ENCODE measurements at regions not wholly inside any gene's neighbourhood (a gene's known extent, or its start where the extent isn't known, plus 50 kb on each side); places are given as distances from the start of the nearest gene placed in this dataset.

DNA sequence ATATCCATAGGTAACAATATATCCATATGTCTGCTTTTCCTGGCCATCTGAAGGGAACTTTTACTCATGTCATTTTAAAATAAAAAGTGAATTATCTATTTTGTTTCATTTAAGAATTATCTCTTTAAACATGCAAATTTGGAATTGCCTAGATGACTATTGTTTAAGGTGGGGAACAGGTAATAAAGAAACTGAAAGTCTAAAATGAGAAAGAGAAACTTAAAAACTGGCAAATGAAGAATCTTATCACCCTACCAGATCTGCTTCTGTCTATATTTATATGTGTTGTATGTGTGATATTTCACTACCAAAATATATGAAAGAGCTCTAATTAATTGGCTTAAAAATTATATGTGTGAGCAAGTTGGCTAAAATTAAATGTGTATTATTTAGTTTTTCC is 243.2 kb upstream of the KCNH7 start:
- TF ChIP-seq, protein P1, sequence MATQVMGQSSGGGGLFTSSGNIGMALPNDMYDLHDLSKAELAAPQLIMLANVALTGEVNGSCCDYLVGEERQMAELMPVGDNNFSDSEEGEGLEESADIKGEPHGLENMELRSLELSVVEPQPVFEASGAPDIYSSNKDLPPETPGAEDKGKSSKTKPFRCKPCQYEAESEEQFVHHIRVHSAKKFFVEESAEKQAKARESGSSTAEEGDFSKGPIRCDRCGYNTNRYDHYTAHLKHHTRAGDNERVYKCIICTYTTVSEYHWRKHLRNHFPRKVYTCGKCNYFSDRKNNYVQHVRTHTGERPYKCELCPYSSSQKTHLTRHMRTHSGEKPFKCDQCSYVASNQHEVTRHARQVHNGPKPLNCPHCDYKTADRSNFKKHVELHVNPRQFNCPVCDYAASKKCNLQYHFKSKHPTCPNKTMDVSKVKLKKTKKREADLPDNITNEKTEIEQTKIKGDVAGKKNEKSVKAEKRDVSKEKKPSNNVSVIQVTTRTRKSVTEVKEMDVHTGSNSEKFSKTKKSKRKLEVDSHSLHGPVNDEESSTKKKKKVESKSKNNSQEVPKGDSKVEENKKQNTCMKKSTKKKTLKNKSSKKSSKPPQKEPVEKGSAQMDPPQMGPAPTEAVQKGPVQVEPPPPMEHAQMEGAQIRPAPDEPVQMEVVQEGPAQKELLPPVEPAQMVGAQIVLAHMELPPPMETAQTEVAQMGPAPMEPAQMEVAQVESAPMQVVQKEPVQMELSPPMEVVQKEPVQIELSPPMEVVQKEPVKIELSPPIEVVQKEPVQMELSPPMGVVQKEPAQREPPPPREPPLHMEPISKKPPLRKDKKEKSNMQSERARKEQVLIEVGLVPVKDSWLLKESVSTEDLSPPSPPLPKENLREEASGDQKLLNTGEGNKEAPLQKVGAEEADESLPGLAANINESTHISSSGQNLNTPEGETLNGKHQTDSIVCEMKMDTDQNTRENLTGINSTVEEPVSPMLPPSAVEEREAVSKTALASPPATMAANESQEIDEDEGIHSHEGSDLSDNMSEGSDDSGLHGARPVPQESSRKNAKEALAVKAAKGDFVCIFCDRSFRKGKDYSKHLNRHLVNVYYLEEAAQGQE (IDR thresholded peaks at IDR 0.05; ENCODE audit: borderline replicate concordance) = no peak
- TF ChIP-seq SMC3 (conservative IDR thresholded peaks at IDR 0.05; ENCODE audit: poor library complexity) = no peak
- no peak overlapping the region for H3K4me3 ChIP-seq (ENCODE audit: low read length)
- peaks cover 4% of the 10 kb centered on the region for H3K9me3 ChIP-seq (ENCODE audit: low read length)
- H3K9me2 ChIP-seq (ENCODE audit: insufficient read depth, low read length) = no peaks in the 10 kb centered on the region
- H3K36me3 ChIP-seq (ENCODE audit: insufficient read depth, low read length) = no peaks in the 10 kb centered on the region
- H2AFZ ChIP-seq (ENCODE audit: low read depth, low read length) = no peak overlapping the region
- H3K9ac ChIP-seq (ENCODE audit: low read length) = no peak overlapping the region
- H3F3A ChIP-seq (ENCODE audit: insufficient read depth, low read length, poor library complexity, severe bottlenecking) = no peaks in the 10 kb centered on the region
- no peak overlapping the region for H3K4me2 ChIP-seq (ENCODE audit: low read length)
- no peak overlapping the region for H3K27ac ChIP-seq (ENCODE audit: low read length)
- no peaks in the 10 kb centered on the region for H3K79me2 ChIP-seq (replicated peaks; ENCODE audit: insufficient read depth, low read length)
- H3K27me3 ChIP-seq (ENCODE audit: insufficient read depth, low read depth, low read length) = no peaks in the 10 kb centered on the region
- no peaks in the 10 kb centered on the region for H4K20me1 ChIP-seq (ENCODE audit: insufficient read depth)

DNA sequence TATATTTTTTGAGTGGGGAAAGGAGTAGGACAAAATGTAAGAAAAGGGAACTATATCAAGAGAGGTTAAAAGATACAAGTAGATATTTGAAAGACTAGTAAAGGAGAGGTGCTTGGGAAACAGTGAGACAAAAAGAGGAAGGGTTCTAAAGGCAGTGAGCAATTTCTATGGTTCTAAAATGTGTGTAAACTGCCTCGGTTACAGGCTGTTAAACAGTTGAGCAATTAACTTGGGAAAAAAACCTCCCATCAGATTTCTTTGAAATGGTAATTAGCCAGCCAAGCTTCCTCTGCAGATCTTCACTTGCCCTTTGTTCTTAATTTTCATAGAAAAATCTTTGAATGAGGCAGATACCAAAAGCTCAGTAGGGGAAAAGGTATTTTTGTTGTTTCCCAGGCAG is 238.7 kb upstream of the KCNH7 start:
- no peaks in the 10 kb centered on the region for H3K36me3 ChIP-seq (ENCODE audit: insufficient read depth, low read length)
- no peak overlapping the region for H3K4me2 ChIP-seq (ENCODE audit: low read length)
- H3K4me3 ChIP-seq (ENCODE audit: low read length) = no peak overlapping the region

More for the DNA sequence above, 238.7 kb upstream of the KCNH7 start:
- TF ChIP-seq, protein P1 (IDR thresholded peaks at IDR 0.05; ENCODE audit: borderline replicate concordance) = no peak
- TF ChIP-seq SMC3 (conservative IDR thresholded peaks at IDR 0.05; ENCODE audit: poor library complexity) (no peak), RAD21 (conservative IDR thresholded peaks at IDR 0.05) (no peak), EP300 (conservative IDR thresholded peaks at IDR 0.05; ENCODE audit: poor library complexity, severe bottlenecking) (no peak), TAF1 (IDR thresholded peaks at IDR 0.05; ENCODE audit: low read depth) (no peak), POLR2AphosphoS5 (IDR thresholded peaks at IDR 0.05) (no peak), EZH2 (IDR thresholded peaks at IDR 0.05; ENCODE audit: borderline replicate concordance, insufficient read depth, low read length, poor library complexity, severe bottlenecking) (no peak), MXI1 (conservative IDR thresholded peaks at IDR 0.05; ENCODE audit: poor library complexity, severe bottlenecking) (no peak)
- TF ChIP-seq, protein P2, sequence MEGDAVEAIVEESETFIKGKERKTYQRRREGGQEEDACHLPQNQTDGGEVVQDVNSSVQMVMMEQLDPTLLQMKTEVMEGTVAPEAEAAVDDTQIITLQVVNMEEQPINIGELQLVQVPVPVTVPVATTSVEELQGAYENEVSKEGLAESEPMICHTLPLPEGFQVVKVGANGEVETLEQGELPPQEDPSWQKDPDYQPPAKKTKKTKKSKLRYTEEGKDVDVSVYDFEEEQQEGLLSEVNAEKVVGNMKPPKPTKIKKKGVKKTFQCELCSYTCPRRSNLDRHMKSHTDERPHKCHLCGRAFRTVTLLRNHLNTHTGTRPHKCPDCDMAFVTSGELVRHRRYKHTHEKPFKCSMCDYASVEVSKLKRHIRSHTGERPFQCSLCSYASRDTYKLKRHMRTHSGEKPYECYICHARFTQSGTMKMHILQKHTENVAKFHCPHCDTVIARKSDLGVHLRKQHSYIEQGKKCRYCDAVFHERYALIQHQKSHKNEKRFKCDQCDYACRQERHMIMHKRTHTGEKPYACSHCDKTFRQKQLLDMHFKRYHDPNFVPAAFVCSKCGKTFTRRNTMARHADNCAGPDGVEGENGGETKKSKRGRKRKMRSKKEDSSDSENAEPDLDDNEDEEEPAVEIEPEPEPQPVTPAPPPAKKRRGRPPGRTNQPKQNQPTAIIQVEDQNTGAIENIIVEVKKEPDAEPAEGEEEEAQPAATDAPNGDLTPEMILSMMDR (IDR thresholded peaks at IDR 0.05; ENCODE audit: poor library complexity, severe bottlenecking) = no peak
- no peaks in the 10 kb centered on the region for H3K27me3 ChIP-seq (ENCODE audit: insufficient read depth, low read depth, low read length)
- no peaks in the 10 kb centered on the region for H4K20me1 ChIP-seq (ENCODE audit: insufficient read depth)
- no peak overlapping the region for H3K9ac ChIP-seq (ENCODE audit: low read length)
- no peak overlapping the region for H2AFZ ChIP-seq (ENCODE audit: low read depth, low read length)
- no peaks in the 10 kb centered on the region for H3F3A ChIP-seq (ENCODE audit: insufficient read depth, low read length, poor library complexity, severe bottlenecking)
- H3K79me2 ChIP-seq (replicated peaks; ENCODE audit: insufficient read depth, low read length) = no peaks in the 10 kb centered on the region
- peaks cover 4% of the 10 kb centered on the region for H3K9me3 ChIP-seq (ENCODE audit: low read length)
- no peaks in the 10 kb centered on the region for H3K9me2 ChIP-seq (ENCODE audit: insufficient read depth, low read length)
- no peak overlapping the region for H3K27ac ChIP-seq (ENCODE audit: low read length)
